HG03060 (cell line): ENCODE measurements at regions not wholly inside any gene's neighbourhood (a gene's known extent, or its start where the extent isn't known, plus 50 kb on each side); places are given as distances from the start of the nearest gene placed in this dataset.
"Not testable (repeated sequence)": the region's sequence is repeated elsewhere in the genome, so short reads cannot be mapped to it uniquely, and the experiment has no call there.

Experiments
- ATAC-seq: cut with Tn5 transposase; IDR thresholded peaks from one replicate; pipeline ENCODE4 v1.9.1; 2021; ENCODE audit warnings: low read depth, moderate number of reproducible peaks; ENCODE audit not compliant: unreplicated experiment

DNA sequence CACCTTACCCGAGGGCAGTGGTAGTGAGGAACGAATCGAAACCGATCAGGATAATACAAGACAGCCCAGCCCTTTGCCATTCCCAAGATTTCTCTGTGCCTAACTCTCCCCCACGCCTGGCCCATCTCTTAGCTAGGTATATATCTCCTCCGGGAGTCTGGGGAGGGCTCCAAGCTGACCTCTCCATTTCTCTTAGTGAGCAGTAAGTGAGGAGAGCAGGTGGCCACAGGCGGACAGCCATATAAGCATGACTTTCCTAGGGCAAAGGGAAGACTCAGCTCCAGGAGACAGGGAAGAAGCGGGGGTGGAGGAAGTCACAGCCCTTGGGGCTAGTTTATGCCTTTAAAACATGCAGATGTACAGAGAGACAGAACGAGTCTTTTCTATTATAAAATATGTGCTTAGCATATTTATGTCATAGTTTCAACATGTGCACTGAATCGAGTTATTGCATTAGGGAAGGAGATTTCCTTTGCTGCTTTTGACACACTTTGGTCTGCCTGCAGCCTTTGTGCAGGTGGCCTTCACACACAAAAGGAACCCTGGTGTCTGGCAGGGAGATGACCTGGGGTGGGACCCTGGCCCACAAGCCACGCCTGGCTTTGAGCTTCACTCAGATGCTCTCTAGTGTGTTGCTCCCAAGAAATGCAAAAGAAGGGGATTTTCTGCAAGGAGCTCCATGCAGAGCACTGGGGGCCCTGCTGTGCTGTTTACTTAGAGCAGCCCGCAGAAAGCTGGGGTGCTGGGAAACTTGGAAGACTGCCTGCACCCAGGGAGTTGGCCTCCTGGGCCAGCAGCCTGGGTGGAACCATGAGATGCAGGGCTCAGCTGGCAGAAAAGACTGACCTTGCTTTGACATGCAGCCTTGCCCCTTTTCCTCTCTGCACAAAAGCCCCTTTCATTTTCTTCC lies 613.3 kb downstream of the BCOR start:
- no peak for ATAC-seq

DNA sequence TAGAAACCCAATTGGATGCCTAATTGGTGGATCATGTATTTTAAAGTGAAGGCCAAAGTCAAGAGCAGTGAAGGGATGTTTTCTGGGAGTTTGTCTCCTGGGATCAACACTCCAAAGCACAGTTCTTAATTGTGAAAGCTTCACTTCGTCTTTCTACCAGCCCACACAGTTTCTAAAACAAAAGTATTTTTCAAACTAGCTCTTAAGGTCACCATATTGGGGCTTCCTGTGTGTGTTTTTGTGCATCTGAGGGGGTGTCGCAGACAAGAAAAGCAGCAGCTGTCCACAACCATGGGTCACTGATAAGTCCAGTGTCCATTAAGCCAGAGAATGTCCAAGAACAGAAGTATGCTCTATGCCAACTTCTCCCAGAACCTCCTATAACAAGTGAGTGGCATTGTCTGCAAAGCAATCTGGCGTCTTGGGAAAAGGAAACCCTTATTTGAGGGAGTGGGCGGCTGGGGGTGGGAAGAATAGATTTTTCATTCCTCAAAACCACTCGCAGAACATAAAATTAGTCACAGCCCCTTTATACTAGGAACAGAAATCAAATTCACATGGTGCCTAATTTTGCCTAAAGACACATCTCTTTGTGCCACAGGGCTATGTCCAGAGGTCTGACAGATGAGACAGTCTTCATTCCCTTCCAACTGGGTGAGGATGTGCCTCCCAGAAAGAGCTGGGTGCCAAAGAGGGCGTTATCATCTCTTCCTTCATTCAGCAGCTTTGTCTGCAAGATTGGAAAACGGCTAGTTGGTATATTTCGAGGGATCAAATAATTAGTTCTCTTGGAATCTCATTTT lies 610.4 kb downstream of the BCOR start:
- ATAC-seq: no peak

DNA sequence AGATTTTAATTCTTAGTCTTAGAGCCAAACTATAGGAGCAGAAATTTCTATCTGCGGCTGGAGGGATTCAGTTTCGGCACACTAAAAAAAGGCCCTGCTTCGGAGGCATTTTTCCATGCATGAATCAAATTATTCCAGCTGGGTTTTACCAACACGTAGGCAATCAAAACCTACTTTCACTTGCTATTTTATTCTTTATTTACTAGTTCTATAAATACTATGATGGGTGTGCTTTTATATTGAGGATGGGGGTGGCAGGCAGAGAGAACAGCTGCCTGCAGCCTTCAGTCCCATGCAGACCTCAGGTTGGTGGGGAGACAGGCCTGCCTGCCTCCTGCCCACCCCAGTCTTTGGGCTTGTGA lies 609.8 kb downstream of the BCOR start:
- ATAC-seq: no peak

DNA sequence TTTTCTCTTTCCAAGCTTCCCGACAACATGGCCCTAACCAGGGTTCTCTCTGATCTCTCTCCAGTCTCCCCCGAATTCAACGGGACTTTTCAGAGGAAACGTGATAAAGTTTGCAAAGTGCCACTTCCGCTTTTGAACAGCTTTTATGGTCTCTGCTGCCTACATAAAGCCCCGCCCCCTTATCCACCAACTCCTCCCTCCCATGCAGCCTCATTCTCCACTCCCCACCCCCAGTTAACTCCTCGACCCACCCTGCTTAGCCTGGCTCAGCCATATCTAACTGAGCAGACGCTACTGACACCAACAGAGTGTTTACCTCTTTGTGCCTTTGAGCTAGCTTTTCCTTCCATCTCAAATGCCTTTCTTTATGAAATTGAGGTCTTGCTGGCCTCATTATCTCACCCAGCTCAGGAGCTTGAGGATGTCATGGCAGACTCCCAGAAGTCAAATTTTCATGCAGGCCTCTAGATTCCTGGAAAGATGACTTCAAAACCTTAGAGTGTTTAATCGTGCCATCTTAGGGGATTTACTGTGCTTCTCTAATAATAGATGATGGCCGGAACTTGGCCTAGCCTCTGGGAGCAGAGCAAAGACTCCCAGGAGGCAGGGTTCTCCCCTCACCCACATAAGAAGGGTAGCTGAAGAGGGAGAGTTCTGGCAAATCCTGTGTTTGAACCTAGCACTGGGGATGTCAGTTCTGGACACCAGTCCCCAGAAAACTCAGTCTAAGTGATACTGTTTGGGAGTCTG lies 606.0 kb downstream of the BCOR start:
- ATAC-seq: no peak

DNA sequence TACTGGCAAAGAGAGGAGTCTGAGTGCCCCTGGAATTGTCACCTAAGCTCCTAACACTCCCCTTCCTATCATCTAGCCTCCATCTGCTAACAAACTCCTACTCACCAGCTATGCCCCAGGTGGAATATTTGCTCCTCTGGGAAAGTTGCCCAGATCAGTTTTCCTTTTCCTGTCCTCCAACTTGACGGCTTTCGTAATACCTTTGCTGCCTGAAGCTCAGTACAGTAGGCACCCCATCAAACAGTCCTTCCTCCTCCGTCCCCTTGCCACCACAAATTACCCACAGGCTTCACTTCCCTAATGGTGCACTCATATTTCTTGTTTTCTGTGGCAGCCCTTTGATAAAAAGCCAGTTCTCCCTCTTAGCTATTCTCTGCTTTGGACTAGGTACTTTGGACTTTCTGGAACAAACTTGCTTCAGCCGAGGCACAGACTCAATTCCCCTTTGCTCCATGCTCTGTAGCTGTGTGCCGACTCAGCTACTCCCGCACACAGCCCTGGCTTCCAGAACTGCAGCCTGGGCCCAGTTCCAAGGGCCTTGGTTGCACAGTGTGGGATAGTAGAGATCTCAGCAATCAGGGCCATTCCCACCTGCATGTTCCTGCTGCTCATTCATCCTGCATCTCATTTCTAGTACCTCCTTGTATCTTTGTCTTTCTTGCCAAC lies 605.1 kb downstream of the BCOR start:
- no peak for ATAC-seq

DNA sequence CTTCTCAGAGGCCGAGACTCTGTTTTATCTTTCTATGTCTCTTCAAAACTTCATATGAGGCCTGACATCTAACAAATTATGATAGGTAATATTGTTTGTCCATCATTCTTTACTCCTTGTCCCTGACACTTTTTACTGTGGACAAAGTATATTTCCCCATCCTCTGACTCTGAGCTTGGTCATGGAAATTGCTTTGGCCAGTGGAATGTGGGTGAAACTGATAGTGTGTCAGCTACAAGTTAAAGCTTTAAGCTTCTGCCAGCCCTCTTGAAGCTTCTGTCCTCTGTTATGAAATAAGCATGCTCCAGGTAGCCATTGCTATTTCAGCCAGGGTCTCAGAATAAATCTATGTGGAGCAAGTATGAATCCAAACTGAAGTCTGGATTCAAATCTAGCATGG lies 604.6 kb downstream of the BCOR start:
- ATAC-seq: no peak

DNA sequence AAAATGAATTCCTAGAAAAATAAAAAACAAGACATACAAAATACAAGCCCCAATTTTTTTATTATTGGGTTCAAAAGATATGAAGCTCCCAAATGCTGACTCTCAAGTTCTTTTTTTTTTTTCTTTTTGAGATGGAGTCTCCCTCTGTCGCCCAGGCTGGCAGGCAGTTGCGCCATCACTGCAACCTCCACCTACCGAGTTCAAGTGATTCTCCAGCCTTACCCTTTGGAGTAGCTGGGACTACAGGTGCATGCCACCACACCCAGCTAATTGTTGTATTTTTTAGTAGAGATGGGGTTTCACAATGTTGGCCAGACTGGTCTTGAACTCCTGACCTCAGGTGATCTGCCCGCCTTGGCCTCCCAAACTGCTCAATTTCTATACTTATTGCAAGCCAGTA lies 600.6 kb downstream of the BCOR start:
- ATAC-seq: not testable (repeated sequence)

DNA sequence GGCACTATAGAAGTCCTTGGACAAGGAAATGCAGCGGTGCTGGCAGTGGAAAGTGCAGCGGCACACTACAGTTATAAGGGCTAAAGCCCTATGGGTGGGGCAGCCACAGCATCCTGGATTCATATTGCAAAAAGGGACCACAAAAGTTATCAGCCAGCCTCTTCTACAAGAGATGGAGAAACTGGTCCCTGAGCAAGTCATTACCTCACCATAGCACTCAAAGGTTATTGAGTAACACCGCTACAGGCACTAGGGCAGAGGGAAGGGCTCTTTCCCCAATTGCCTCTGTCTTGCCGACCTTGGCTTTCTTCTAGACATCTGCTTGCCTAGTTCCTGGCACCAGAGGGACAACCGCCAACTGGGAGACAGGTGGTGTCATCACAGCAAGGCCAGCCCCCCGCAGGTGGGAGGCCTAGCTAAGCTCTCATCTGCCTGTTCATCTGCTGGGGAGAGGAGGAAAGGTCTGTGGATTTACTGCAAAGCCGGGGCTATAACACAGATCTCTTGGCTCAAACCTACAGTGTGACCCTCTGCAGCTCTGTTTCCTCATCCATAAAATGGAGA lies 600.0 kb downstream of the BCOR start:
- ATAC-seq: no peak

DNA sequence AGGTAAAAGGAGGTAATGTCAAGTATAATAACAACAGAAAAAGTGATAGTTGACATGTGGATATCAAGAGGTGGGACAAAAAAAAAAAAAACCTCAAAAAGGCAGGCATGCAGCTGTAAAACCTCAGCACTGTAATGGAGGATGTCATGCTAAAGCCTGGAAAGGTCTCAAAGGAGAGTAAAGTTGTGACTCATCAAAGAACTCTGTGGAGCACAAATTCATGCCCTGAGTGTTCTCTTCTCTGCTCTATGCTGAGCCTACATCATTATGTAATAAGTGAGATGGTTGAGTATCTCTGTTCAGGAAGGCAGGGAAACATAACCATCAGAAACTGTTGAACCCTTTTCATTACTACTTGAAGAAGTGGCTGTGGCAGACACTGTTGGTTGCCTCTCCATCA lies 597.8 kb downstream of the BCOR start:
- no peak for ATAC-seq

DNA sequence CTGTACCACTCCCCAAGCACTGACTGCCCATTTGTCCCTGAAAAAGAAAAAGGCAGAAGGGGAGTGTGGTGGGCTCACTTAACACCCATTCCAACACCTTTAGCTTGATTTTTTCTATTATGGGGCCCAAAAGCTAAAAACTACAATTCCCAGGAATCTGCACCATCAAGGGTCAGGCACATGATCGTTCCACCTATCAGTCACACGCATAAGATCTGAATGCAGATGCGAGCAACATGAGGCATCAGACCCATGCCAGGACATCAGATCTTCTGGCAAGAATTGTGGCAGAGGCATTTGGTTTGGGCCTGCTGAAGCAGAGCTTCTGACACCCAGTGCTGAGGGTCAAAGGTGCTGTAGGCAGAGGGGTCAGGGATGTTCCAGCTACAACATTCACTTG lies 595.9 kb downstream of the BCOR start:
- ATAC-seq: no peak

DNA sequence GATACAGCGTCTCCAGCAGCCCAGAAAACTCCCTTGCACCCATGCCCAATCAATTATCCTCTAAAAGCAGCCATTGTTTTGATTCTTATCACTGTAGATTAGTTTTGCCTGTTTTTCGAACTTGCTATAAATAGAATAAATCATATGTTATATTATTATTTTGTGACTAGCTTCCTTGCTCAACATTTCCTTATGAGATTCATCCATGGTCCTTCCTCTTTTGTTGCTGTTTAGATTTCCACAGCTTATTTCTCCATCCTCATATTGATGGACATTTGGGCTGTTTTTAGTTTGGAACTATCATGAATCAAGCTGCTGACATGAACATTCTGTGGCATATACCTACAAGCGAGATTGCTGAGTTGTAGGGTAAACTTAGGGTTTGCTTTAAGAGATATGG lies 595.3 kb downstream of the BCOR start:
- ATAC-seq: no peak

DNA sequence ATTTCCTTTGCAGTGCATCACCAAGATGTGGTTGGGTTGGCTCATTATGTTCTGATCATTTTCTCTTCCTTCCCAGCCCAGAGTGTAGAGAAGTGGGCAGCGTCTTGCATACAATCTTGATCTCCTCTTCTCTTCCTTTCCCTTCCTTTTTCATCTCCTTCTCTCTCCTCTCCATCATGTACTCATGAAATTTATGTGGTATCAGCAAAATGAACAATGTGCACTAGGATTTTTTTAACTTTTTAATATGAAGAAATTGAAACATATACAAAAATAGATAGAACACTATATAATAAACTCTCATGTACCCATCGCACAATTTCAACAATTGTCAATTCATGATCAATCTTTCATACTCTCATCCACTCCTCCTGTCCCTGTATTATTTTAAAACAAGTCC lies 593.5 kb downstream of the BCOR start:
- no peak for ATAC-seq

DNA sequence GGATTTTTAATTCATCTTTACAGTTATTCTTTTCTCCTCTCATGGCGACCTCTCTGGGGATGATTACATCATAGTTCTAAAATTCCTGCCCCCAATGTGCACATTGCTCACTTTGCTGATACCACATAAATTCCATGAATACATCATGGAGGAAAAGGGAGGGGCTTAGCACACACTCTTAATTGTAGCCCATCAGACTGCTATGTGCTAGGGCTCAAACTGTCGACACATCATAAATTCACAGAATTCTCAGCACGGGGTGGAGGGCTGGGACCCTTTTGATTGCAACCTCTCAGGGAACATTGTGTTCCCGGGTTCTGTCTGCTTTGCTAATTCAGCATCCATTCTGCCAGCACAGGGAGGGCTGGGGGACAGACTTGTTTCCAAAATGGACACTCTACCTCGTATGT lies 592.9 kb downstream of the BCOR start:
- no peak for ATAC-seq

DNA sequence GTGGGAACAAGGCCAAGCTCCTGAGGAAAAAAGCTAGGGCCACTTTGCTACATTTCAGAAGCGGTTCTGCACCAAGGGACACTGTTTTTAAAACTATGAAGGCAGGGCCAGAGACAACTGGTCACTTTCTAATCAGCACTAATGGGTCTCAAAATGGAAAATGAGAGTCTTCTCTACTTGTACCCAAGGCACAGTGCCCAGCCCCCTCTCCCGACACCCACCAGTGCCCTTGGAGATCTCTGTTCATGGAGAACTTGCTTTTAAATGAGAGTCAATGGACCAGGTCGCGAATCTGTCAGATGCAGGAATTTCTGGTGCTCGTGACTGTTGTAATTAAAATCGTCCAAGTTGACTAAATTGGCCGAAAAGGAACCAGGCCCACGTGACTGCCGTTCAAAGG lies 591.6 kb downstream of the BCOR start:
- no peak for ATAC-seq

DNA sequence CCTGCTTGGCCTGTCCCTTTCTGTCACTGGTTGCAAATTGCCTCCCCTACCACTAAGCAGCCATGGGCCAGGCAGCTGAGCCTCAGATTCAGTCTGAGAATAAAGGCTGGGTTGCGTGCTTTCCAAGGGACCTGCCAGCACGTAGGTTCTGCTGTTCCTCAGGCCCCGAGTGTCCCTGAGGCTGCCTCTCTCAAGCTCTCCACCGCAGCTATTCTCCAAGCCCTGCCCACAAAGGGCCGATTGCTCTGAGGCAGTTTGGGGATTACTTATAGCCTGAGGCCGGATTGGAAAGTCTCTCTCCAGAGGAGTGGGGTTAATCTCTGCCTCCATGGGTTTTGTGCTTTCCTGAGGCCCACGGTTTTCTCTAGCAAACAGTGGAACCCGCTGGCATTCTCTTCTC lies 590.7 kb downstream of the BCOR start:
- no peak for ATAC-seq

DNA sequence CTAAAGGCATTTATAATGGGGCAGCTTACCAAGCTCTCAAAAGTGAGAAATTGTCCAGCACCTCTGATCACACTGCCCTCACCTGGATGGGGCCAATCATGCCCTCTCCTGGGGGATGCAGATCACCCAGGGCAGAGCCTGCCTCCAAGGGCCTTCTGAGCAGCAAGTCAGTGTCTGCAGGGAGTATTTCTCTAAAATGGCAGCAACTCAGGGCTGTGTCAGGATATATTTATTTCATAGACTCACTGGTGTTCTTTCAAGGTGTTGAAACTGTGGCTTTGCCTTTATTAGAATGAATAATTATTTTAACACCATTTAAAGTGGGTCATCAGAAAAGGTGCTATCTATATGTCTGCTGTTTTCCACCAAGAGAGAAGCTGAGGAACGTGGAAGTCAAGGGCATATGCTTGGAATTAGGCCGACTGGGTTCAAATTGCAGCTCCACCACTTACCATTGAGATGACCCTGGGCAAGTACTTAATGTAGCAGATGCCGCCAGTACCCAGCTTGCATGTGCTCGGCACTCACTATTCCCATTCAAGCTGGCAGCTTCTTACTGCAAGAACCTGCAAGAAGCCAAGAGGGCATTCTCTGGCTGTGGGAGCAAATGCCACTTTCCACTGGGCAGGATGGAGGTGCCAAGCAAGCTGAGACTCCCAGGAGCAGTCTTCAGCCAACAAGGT lies 590.0 kb downstream of the BCOR start:
- ATAC-seq: no peak

DNA sequence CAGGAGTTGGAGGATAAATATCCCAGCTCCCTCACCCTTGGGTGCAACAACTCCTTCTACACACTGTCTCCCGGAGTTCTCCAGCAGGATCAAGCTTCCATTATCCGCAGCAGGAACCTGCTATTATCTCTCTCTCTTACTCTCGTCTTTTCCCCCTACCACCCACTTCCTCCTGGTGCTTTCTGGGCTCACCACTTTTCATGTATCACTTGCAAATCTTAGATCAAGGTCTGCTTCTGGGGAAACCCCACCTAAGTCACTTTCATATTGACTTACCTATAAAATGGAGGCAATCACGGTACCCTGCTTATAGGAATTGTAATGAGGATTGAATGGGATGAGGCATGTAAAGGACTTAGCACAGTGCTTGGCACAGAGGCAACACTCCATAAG lies 589.5 kb downstream of the BCOR start:
- ATAC-seq: no peak

DNA sequence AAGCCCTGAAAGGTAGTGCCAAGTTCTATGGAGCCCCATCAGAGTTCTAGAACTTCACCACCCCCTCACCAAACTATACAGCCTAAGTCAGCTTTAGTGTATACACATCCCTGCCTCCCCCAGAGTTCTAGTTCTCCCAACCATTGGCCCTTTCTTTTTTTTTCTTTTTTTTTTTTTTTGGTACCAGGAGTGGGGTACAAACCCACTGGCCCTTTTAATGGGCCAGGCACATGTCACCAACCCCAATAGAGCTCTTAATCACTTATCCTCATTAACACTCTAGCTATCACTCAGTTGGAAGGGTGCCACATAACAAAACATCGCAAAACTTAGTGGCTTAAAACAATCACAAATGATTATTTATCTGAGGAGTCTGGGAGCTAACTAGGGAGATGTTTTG lies 588.6 kb downstream of the BCOR start:
- no peak for ATAC-seq

DNA sequence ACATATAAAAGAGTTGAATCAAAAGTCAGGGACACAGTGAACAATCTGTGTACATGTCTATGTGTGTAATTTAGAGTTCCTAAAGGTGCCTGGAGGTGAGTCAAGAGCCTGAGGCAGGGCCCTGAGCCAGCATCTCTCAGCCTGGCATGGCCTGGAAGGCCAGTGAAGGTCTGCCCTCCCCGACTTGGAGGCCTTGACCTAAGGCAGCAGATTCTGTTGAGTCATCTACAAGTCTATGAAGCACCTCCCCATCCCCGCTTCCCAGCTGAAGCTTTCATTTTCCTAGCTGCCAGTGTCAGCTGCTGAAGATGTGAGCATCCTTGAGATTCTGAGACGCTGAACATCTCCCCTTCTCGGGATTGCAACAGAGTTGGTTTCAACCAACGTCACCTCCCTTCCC lies 583.9 kb downstream of the BCOR start:
- no peak for ATAC-seq

DNA sequence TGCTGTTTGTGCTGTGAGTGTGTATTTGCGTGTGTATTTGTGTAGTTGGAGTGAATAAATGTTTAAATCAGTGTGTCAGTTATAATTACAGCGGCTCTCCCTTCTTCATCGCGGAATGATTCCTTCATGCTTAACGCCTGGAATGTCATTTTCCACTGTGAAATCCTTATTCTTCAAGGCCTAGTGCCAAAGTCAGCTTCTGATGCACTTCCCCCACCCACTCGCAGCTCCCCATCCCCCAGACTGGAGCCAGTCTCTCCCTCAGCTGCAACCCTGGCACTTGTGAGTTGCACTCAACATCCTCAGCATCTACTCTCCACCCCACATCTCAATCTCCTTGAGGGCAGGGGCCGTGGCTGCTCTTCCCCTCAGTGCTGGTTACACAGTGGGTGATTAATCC lies 583.0 kb downstream of the BCOR start:
- no peak for ATAC-seq
